ENCODE measurements at regions not wholly inside any gene's neighbourhood (a gene's known extent, or its start where the extent isn't known, plus 50 kb on each side); places are given as distances from the start of the nearest gene placed in this dataset.
A peak's percentile ranks its signal among the peaks of the same experiment; 100 is the strongest.
"Not testable (repeated sequence)": the region's sequence is repeated elsewhere in the genome, so short reads cannot be mapped to it uniquely, and the experiment has no call there.

DNA sequence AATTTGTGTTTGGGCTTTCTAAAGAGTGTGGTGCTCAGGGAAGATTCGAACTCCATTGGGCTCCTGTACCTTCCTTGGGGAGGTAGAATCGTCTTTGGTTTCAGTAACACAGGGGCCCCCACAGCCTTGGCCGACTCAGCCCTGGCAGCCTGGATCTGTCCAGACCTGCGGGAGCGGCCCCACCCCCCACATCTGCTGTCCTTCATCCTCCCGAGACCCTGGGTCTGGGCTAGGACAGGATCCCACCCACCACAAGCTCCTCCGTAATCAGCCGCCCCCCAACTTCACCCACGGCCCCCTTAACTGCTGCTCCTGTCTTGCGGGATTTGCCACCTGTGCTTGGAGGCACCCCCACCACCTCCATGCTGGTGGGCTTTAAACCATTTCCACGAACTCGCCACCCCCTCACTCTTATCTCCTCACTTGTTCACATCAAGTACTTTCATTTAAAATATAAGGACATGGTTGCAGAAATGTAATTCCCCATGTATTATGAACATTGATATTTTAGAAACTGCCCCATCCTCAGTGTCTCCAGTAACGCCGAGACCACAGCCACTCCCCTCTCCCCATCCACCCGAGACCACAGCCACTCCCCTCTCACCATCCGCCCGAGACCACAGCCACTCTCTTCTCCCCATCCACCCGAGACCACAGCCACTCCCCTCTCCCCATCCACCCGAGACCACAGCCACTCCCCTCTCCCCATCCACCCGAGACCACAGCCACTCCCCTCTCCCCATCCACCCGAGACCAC is 84.7 kb upstream of the SFSWAP start:
- H3K36me3 Mint-ChIP-seq (ENCODE audit: low read depth); H3K9me3 Mint-ChIP-seq; ATAC-seq; H3K4me3 Mint-ChIP-seq; DNase-seq; H3K4me1 Mint-ChIP-seq; H3K27ac Mint-ChIP-seq; H3K27me3 Mint-ChIP-seq: not testable (repeated sequence)

DNA sequence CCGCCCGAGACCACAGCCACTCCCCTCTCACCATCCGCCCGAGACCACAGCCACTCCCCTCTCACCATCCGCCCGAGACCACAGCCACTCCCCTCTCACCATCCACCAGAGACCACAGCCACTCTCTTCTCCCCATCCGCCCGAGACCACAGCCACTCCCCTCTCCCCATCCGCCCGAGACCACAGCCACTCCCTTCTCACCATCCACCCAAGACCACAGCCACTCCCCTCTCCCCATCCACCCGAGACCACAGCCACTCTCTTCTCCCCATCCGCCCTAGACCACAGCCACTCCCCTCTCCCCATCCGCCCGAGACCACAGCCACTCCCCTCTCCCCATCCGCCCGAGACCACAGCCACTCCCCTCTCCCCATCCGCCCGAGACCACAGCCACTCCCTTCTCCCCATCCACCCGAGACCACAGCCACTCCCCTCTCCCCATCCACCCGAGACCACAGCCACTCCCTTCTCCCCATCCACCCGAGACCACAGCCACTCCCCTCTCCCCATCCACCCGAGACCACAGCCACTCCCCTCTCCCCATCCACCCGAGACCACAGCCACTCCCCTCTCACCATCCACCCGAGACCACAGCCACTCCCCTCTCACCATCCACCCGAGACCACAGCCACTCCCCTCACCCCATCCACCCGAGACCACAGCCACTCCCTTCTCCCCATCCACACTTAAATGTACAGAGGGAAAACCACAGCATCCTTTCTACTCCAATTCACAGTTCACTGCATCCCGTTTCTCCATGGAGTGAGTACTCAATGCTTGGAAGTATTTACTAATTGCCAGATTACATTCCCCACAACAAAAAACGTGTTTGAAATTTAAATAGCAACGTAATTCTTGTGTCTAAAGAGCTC is 83.5 kb upstream of the SFSWAP start:
- H3K4me3 Mint-ChIP-seq: peak overlapping the region; percentile 43
- DNase-seq: peak; percentile 41

DNA sequence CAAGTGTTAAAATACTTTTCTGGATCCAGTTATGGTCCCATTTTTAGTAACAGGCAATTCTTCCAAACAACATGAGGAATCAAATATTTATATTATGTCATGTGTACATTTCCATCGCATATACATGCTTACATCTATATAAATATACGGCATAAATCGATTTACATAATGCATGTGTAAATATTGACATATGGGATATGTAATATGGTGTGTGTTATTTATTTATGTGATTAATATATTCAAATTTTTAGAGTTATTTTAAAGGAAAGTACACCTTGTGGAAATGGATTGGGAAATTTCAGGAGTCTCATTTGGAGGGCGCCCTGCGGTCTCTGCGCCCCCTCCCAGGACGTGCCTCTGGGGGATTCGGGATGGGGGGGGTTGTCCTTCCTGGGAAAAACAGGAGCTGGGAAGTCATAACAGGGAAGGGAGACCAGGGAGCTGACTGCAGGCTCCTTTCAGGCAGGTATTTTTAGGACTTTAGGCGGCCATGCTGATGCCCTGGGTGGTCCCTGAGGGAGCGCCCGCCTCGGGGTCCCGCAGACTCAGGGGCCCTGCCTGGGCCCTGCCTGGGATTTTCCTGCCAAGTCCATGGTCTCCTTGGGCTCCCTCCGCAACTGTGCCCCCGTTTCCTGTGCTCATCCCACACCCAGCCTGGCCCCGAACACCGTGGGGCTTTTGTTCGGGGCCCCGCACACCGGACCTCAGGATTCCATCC is 82.7 kb upstream of the SFSWAP start:
- peak overlapping the region; percentile 43 for H3K4me3 Mint-ChIP-seq
- DNase-seq: no peak

More for the DNA sequence above, 83.5 kb upstream of the SFSWAP start:
- not testable (repeated sequence) for H3K4me1 Mint-ChIP-seq; H3K36me3 Mint-ChIP-seq (ENCODE audit: low read depth); ATAC-seq; H3K9me3 Mint-ChIP-seq; H3K27me3 Mint-ChIP-seq
- peak overlapping the region; percentile 88 for H3K27ac Mint-ChIP-seq

DNA sequence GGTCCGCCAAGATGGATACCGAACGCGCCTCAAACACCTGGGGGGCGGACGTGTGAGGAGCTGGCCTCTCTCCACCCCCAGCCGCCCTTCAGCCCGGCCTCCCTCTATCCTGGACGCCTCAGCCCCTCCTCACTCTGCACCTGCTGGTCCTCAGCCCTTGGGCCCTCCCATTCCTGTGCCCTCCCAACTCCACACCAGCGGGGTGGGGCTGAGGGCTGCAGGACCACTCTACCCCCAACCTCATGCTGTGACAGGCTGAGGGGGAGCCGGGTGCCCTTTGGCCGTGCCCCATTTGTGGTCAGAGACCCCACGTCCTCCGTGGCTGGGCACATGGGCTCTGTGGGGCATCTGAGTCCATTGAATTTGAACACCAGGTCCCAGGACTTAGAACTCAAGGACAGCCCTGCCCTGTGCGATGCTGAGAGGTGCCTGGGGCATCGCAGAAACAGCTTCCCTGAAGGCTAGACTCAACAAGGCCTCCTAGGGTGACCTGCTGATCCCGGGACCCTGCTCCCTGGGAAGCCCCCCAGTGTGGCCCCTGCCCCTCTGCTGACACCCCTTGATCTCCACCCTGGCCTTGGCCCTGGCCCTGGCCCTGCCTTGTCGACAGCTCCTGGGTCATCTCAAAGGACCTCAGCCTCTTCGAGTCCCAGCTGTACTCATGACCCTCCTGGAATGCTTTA is 82.0 kb upstream of the SFSWAP start:
- H3K4me3 Mint-ChIP-seq: no peak overlapping the region
- H3K36me3 Mint-ChIP-seq (ENCODE audit: low read depth): no peaks in the 10 kb centered on the region
- no peaks in the 10 kb centered on the region for H3K9me3 Mint-ChIP-seq
- H3K27me3 Mint-ChIP-seq: peaks cover 15% of the 10 kb centered on the region
- no peak overlapping the region for H3K27ac Mint-ChIP-seq
- H3K4me1 Mint-ChIP-seq: peaks cover 5% of the 10 kb centered on the region
- DNase-seq (no peak), ATAC-seq (no peak)

More for the DNA sequence above, 82.7 kb upstream of the SFSWAP start:
- Mint-ChIP-seq H3K9me3 (no peaks in the 10 kb centered on the region), H3K36me3 (ENCODE audit: low read depth) (no peaks in the 10 kb centered on the region), H3K27me3 (peaks cover 15% of the 10 kb centered on the region), H3K27ac (peak overlapping the region; percentile 88), H3K4me1 (peaks cover 5% of the 10 kb centered on the region)
- ATAC-seq: no peak

DNA sequence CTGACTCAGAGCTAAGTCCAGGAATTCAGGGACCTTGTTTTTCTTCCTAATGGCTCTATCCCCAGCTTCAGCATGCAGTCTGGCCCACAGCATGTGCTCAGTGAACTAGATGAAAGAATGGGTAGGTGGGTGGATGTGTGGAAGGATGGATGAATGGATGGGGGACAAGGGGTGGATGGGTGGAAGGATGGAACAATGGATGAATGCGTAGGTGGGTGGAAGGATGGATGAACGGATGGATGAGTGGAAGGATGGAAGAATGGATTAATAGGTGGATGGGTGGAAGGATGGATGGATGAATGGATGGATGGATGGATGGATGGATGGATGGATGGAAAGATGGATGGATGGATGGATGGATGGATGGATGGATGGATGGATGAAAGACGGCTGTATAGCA is 79.7 kb upstream of the SFSWAP start:
- H3K4me3 Mint-ChIP-seq: no peak overlapping the region
- DNase-seq (no peak), ATAC-seq (no peak)
- no peak overlapping the region for H3K27ac Mint-ChIP-seq
- H3K27me3 Mint-ChIP-seq: peaks cover 24% of the 10 kb centered on the region
- H3K36me3 Mint-ChIP-seq (ENCODE audit: low read depth): no peaks in the 10 kb centered on the region
- no peaks in the 10 kb centered on the region for H3K9me3 Mint-ChIP-seq
- peaks cover 3% of the 10 kb centered on the region for H3K4me1 Mint-ChIP-seq

DNA sequence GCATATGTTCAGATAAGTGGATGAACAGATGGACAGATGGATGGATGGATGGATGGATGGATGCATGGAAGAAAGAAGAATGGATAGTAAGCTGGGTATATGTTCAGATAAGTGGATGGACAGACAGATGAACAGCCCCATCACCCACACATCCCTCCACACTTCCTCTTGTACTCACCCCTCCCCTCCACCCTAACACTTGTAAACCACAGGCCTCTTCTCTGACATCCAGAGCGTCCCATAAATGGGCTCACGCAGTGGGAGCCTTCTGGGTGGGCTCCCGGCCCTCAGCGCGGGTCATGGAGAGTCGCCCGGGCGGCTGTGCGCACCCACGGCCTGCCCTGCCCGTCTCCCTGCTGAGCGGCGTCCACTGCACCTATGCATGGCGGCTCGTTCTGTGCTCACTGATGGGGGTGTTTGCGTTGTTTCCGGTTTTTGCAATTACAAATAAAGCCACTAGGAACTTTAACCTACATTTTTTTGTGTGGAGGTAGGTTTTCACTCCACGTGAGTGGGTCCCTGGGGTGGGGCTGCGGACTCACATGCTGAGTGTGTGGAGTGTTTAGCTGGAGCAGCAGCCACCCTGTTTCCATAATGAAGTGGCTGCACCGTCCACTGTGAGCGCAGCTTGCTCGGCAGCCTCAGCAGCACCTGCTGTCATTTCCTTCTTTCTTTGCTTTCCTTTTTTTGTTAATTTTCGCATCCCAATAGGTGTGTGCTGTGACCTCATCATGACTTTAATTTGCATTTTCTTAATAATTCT is 78.8 kb upstream of the SFSWAP start:
- H3K4me3 Mint-ChIP-seq; H3K36me3 Mint-ChIP-seq (ENCODE audit: low read depth); ATAC-seq; H3K9me3 Mint-ChIP-seq; H3K4me1 Mint-ChIP-seq; H3K27ac Mint-ChIP-seq; DNase-seq: not testable (repeated sequence)
- H3K27me3 Mint-ChIP-seq: peaks cover 24% of the 10 kb centered on the region

DNA sequence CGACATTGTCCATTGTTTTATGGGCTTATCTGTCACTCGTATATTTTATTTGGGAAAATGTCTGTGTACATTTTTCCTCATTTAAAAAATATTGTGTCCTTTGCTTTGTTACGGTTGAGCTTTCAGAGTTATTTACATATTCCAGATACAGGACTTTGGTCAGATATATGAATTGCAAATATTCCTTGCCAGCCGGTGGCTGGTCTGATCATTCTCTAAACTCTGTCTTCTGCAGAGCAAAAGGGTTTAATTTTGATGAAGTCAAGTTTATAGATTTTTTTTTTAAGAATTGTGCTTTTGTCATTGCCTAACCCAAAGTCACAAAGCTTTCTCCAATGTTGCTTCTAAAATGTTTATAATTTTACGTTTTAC is 78.3 kb upstream of the SFSWAP start:
- not testable (repeated sequence) for H3K9me3 Mint-ChIP-seq; H3K36me3 Mint-ChIP-seq (ENCODE audit: low read depth); DNase-seq; H3K27ac Mint-ChIP-seq; H3K4me3 Mint-ChIP-seq; H3K4me1 Mint-ChIP-seq; ATAC-seq
- peaks cover 24% of the 10 kb centered on the region for H3K27me3 Mint-ChIP-seq

DNA sequence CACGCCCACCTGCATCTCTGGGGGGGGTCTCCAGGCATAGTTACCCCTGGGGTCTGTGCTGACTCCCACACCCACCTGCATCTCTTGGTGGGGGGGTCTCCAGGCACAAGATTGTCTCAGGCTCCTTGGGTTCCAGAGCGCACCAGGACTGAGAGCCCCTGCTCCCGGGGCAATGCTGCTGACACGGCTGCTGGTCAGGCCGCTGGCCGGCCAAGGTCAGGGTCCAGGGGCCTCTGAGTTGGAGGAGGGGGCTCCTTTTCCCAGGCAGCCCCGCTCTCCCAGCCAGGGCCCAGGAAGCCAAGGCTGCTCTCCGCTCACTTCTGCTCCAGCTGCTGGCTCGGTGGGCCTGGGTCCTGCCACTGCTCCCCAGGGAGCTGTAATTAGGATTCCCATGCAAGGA is 77.3 kb upstream of the SFSWAP start:
- H3K4me1 Mint-ChIP-seq, H3K27ac Mint-ChIP-seq: not testable (repeated sequence)
- peaks cover 27% of the 10 kb centered on the region for H3K27me3 Mint-ChIP-seq

DNA sequence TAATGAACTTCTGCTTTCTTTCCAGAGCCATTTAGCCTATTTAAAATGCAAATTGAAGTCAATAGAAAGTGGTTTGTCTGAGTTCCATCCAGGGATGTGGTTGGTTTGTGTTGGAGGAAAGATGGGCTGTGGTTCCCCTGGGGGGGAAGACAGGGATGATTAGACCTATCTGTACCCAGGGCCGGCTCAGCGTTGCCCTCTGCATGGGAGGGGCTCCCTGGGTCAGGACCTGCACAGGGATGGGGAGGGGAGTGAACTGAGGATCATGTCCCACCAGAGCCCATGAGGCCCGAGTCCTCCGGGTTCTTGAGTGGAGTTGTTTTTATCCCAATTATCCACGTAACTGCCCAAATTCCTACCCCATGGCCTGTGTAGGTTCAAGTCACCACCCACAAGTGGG is 76.9 kb upstream of the SFSWAP start:
- DNase-seq (no peak), ATAC-seq (no peak)
- no peak overlapping the region for H3K4me3 Mint-ChIP-seq
- no peaks in the 10 kb centered on the region for H3K9me3 Mint-ChIP-seq
- H3K36me3 Mint-ChIP-seq (ENCODE audit: low read depth): no peaks in the 10 kb centered on the region
- H3K27ac Mint-ChIP-seq: no peak overlapping the region
- H3K4me1 Mint-ChIP-seq: no peaks in the 10 kb centered on the region
- peaks cover 27% of the 10 kb centered on the region for H3K27me3 Mint-ChIP-seq

More for the DNA sequence above, 77.3 kb upstream of the SFSWAP start:
- not testable (repeated sequence) for H3K36me3 Mint-ChIP-seq (ENCODE audit: low read depth); H3K4me3 Mint-ChIP-seq; DNase-seq; ATAC-seq; H3K9me3 Mint-ChIP-seq

DNA sequence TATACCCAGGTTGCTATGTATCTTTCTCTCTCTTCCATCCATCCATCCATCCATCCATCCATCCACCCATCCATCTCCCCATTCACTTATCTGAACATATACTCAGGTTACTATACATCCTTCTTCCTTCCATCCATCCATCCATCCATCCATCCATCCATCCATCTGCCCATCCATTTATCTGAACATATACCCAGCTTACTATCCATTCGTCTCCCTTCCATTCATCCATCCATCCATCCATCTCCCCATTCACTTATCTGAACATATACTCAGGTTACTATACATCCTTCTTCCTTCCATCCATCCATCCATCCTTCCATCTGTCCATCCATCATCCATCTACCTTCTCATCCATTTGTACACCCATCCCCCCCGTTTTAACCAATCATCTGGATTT is 75.9 kb upstream of the SFSWAP start:
- not testable (repeated sequence) for H3K4me3 Mint-ChIP-seq; H3K36me3 Mint-ChIP-seq (ENCODE audit: low read depth); ATAC-seq; H3K4me1 Mint-ChIP-seq; DNase-seq; H3K27ac Mint-ChIP-seq; H3K9me3 Mint-ChIP-seq
- peaks cover 27% of the 10 kb centered on the region for H3K27me3 Mint-ChIP-seq

DNA sequence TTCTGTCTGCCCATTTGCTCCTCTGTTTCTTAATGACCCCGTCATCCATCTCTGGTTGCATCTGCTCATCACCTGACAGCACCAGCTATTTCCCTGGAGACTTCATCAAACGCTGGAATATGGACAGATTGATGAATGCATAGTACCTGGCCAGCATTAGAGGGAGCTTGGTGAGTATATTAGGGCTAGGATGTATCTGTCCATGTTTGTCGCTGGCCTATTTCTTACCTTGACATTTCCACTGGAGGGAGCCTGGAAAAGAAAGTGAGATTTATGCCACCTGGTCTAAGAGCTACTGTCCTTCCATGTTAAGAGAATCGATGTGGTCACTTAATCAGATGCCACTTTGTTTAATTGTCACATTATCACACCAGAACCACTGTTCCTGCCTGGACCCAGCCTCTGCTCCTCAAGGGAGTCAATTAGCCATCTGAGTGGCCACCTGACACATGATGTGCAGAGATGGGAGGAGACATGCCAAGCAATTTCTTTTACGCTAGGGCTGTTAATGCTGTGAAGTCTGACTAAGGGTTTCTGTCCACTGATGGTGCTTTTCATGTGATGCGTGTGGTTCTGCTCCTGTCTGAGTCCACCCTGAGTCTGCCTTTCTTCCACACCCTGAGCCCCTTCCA is 75.3 kb upstream of the SFSWAP start:
- no peaks in the 10 kb centered on the region for H3K4me1 Mint-ChIP-seq
- H3K27ac Mint-ChIP-seq: no peak overlapping the region
- no peak for DNase-seq
- no peaks in the 10 kb centered on the region for H3K36me3 Mint-ChIP-seq (ENCODE audit: low read depth)
- H3K4me3 Mint-ChIP-seq: no peak overlapping the region
- H3K9me3 Mint-ChIP-seq: no peaks in the 10 kb centered on the region
- H3K27me3 Mint-ChIP-seq: peaks cover 28% of the 10 kb centered on the region
- no peak for ATAC-seq

DNA sequence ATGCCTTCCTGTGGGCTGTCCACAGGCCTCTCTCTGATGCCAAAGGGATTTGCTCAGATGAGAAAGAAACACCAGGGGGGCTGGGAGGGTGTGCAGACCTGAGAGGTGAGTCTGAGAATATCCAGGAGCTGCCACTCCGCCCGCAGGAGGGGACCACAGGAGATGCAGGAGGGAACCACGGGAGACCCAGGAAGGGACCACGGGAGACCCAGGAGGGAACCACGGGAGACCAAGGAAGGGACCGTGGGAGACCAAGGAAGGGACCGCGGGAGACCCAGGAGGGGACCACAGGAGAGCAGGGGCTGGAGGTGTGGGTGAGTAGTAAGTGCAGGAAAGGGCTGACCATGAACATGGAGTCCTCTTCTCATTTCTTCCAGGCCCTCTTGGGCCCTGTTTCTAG is 74.6 kb upstream of the SFSWAP start:
- H3K4me3 Mint-ChIP-seq: no peak overlapping the region
- H3K9me3 Mint-ChIP-seq: no peaks in the 10 kb centered on the region
- H3K4me1 Mint-ChIP-seq: no peaks in the 10 kb centered on the region
- H3K36me3 Mint-ChIP-seq (ENCODE audit: low read depth): no peaks in the 10 kb centered on the region
- no peak overlapping the region for H3K27ac Mint-ChIP-seq
- DNase-seq: no peak
- ATAC-seq: no peak
- H3K27me3 Mint-ChIP-seq: peaks cover 28% of the 10 kb centered on the region

DNA sequence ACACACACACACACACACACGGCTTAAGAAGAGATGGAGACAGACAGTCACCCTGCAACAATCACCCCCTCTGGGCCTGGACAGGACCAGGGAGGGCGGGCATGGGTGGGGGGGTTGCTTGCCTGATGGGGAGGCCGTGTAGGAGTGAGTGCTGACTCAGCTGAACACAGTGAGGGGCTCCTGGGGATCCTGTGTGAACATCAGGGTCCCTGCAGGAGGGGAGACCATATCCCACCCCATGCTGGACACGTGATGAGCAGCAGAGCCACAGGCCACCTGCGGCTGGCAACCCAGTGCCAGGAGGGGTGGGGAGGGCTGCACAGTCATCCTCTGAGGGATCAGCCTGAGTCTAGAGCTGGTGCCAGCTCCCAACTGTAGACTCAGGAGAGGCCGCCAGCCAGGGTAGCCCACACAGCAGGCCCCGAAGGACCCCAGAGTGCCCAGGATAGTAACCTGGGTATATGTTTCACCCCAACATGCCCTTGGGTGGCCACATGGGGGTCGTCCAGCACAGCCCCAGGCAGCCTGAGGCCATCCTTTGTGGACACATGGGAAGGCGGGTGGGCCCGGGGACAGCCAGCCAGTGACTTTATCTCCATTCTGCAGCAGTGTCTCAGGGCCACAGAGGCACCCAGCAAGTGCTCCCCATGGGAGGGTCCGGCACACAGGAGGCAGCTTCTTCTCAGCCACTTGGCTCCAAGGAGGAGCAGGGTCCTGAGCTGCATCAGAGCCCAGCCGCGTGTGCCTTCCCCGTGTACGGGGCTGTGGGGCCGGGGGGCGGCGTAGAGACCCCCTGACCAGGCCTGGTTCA is 73.7 kb upstream of the SFSWAP start:
- no peak for DNase-seq
- H3K27ac Mint-ChIP-seq: no peak overlapping the region
- no peaks in the 10 kb centered on the region for H3K4me1 Mint-ChIP-seq
- no peaks in the 10 kb centered on the region for H3K9me3 Mint-ChIP-seq
- no peak overlapping the region for H3K4me3 Mint-ChIP-seq
- no peaks in the 10 kb centered on the region for H3K36me3 Mint-ChIP-seq (ENCODE audit: low read depth)
- peaks cover 28% of the 10 kb centered on the region for H3K27me3 Mint-ChIP-seq
- no peak for ATAC-seq

Measured in activated naive CD8-positive, alpha-beta T cell treated with anti-CD3 and anti-CD28 coated beads, Interleukin-2, amount 50 U/mL, for 24 hours (primary cell).